ENCODE measurements at regions not wholly inside any gene's neighbourhood (a gene's known extent, or its start where the extent isn't known, plus 50 kb on each side); places are given as distances from the start of the nearest gene placed in this dataset.
A peak's percentile ranks its signal among the peaks of the same experiment; 100 is the strongest.

- DNase-seq, result no peak
Measured at GRCh38 chr15:47434596-47434995, 282.7 kb upstream of the SEMA6D start.

- DNase-seq, result no peak
Measured at GRCh38 chr15:47437491-47437890, 279.8 kb upstream of the SEMA6D start.

- no peak for DNase-seq
Measured at GRCh38 chr15:47439146-47440111, 277.9 kb upstream of the SEMA6D start.

- DNase-seq, result no peak
Measured at GRCh38 chr15:47442371-47442770, 274.9 kb upstream of the SEMA6D start.

GRCh38 chr15:47443839-47444238 is 273.5 kb upstream of the SEMA6D start:
- no peak for DNase-seq

- no peak for DNase-seq
Measured at GRCh38 chr15:47445723-47446392, 271.4 kb upstream of the SEMA6D start.

GRCh38 chr15:47460795-47461573 is 256.3 kb upstream of the SEMA6D start:
- DNase-seq, result peak; percentile 31 to 48 (median 35)

- DNase-seq, result no peak
Measured at GRCh38 chr15:47461652-47462141, 255.6 kb upstream of the SEMA6D start.

GRCh38 chr15:47466357-47466756 is 250.9 kb upstream of the SEMA6D start:
- no peak for DNase-seq

GRCh38 chr15:47470983-47471382 is 246.3 kb upstream of the SEMA6D start:
- DNase-seq, result no peak

- DNase-seq, result no peak
Measured at GRCh38 chr15:47473106-47473725, 244.1 kb upstream of the SEMA6D start.

- DNase-seq, result no peak
Measured at GRCh38 chr15:47473832-47474231, 243.5 kb upstream of the SEMA6D start.

- no peak for DNase-seq
Measured at GRCh38 chr15:47475336-47475735, 242.0 kb upstream of the SEMA6D start.

- DNase-seq, result no peak
Measured at GRCh38 chr15:47477341-47477740, 240.0 kb upstream of the SEMA6D start.

GRCh38 chr15:47484059-47484458 is 233.2 kb upstream of the SEMA6D start:
- no peak for DNase-seq

- DNase-seq, result no peak
Measured at GRCh38 chr15:47484997-47485396, 232.3 kb upstream of the SEMA6D start.

- no peak for DNase-seq
Measured at GRCh38 chr15:47485419-47485818, 231.9 kb upstream of the SEMA6D start.

- no peak for DNase-seq
Measured at GRCh38 chr15:47486040-47486439, 231.3 kb upstream of the SEMA6D start.

GRCh38 chr15:47492195-47492594 is 225.1 kb upstream of the SEMA6D start:
- no peak for DNase-seq

GRCh38 chr15:47493357-47494247 is 223.7 kb upstream of the SEMA6D start:
- DNase-seq, result no peak

GRCh38 chr15:47496343-47497185 is 220.7 kb upstream of the SEMA6D start:
- DNase-seq, result no peak

All from suppressor macrophage treated with lipopolysaccharide for 1 hour (primary cell).